Epithelial cell of proximal tubule (primary cell): ENCODE measurements at regions not wholly inside any gene's neighbourhood (a gene's known extent, or its start where the extent isn't known, plus 50 kb on each side); places are given as distances from the start of the nearest gene placed in this dataset.

Source experiments
- DNase-seq: peaks from one replicate; pipeline ENCODE4 v3.0.0-alpha.2; 2011; ENCODE audit warnings: low read depth
- H3K4me3 ChIP-seq: 2 replicates; pipeline ENCODE4 v1.5.1; 2011; ENCODE audit warnings: low read depth, mild to moderate bottlenecking, low read length
- CTCF ChIP-seq: conservative IDR thresholded peaks from 2 replicates; pipeline ENCODE4 v1.5.1; 2012; ENCODE audit warnings: low read depth, mild to moderate bottlenecking, low read length

- no peak for DNase-seq
- no peak for TF ChIP-seq CTCF
- H3K4me3 ChIP-seq, result no peak overlapping the region
Observed at GRCh38 chr2:107112561-107112960, 226.6 kb upstream of the ST6GAL2 start.

GRCh38 chr2:107128381-107128780 lies 242.4 kb upstream of the ST6GAL2 start:
- no peak overlapping the region for H3K4me3 ChIP-seq
- no peak for DNase-seq
- no peak for TF ChIP-seq CTCF

- no peak overlapping the region for H3K4me3 ChIP-seq
- TF ChIP-seq CTCF, result no peak
- DNase-seq, result no peak
Observed at GRCh38 chr2:107132070-107132469, 246.1 kb upstream of the ST6GAL2 start.

- TF ChIP-seq CTCF, result no peak
- H3K4me3 ChIP-seq, result no peak overlapping the region
- DNase-seq, result no peak
Observed at GRCh38 chr2:107132746-107133145, 246.8 kb upstream of the ST6GAL2 start.

GRCh38 chr2:107133412-107133811 lies 247.4 kb upstream of the ST6GAL2 start:
- no peak overlapping the region for H3K4me3 ChIP-seq
- DNase-seq, result no peak
- TF ChIP-seq CTCF, result no peak

- TF ChIP-seq CTCF, result no peak
- DNase-seq, result no peak
- H3K4me3 ChIP-seq, result no peak overlapping the region
Observed at GRCh38 chr2:107136733-107137132, 250.8 kb upstream of the ST6GAL2 start.

GRCh38 chr2:107137706-107138105 lies 251.7 kb upstream of the ST6GAL2 start:
- TF ChIP-seq CTCF, result no peak
- H3K4me3 ChIP-seq, result no peak overlapping the region
- DNase-seq, result no peak
